GM18907 (cell line): ENCODE measurements at regions not wholly inside any gene's neighbourhood (a gene's known extent, or its start where the extent isn't known, plus 50 kb on each side); places are given as distances from the start of the nearest gene placed in this dataset.
"Not testable (repeated sequence)": the region's sequence is repeated elsewhere in the genome, so short reads cannot be mapped to it uniquely, and the experiment has no call there.

Experiments
- ATAC-seq: cut with Tn5 transposase; IDR thresholded peaks from one replicate; pipeline ENCODE4 v1.9.1; 2021; ENCODE audit warnings: mild to moderate bottlenecking, moderate library complexity; ENCODE audit not compliant: unreplicated experiment

- ATAC-seq, result no peak
These were observed 234.3 kb downstream of the ABCC12 start for GRCh38 chr16:47921535-47921934.

DNA sequence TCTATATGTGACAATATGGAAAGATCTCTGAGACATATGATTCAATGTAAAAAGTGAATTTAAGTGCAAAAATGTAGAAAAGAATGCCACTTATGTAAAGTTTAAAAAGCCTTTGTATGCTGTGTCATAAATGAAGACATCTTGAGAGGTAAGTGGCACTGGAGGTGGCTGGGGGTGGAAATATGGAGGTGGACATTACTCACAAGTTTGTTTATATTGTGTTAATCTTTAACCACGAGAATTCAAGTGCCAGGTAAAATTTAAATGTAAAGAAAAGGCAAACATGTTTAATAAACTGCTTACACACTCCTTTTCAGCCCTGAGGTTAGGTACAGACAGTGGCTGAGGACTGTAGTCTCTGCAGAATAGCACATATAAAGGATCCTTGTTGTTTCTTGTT is 235.1 kb downstream of the ABCC12 start:
- no peak for ATAC-seq

DNA sequence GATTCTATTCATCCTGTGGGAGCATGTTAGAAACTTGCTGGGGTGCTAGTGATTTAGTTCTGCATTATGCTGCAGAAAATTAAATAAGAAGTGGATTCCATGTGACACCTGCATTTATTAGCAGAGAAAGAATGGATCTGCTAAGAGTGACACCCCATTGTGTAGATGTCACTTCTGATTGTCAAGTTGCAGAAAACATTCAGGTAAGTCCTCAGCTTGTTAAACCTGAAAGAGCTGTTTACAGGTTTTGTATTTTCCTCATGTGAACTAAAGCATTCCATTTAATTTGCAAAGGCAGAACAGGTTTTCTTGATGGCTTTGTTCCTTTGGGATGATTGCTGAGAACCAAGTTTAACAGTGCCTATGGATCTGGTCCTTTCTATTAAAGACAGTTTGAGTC is 238.7 kb downstream of the ABCC12 start:
- no peak for ATAC-seq

GRCh38 chr16:47916266-47916665 is 239.5 kb downstream of the ABCC12 start:
- ATAC-seq, result no peak

- no peak for ATAC-seq
These were observed 248.7 kb downstream of the ABCC12 start for GRCh38 chr16:47907109-47907508.

DNA sequence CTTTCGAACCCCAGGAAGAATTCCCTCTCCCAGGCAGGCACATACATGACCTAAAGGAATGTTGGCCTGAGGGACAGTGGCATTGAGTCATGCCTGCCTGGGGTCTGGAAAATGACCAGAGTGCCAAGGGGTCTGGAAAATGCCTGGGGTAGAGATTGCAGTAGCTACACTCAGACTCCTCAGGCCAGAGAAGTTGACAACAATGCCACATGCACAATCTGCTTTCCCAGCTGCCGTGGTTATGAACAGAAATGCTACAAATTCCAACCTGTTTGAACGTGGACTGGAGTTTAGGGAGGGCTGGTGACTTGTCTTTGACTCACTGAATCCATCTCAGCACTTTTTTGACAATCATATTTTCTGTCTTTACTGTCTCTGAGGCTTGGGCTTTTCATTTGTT is 250.0 kb downstream of the ABCC12 start:
- ATAC-seq, result no peak

DNA sequence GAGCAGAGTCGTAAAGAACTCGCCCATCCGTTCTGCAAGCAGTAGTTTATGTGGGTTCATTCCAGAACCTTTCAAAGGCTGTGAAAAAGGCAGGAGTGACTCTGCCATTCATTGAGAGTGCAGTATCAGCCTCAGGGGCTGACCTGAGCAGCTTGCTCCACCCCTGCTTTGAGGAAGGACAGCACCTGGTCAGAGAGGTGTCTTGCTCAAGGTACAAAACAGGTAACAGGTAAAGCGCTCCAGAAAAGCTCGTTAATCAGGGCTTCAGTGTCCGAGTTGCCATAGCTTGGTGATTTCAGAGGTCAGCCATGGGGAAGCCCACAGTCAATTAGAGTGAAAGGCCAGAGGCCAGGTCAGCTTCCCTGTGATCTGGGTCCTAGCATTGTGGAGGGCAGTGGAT is 251.1 kb downstream of the ABCC12 start:
- no peak for ATAC-seq

DNA sequence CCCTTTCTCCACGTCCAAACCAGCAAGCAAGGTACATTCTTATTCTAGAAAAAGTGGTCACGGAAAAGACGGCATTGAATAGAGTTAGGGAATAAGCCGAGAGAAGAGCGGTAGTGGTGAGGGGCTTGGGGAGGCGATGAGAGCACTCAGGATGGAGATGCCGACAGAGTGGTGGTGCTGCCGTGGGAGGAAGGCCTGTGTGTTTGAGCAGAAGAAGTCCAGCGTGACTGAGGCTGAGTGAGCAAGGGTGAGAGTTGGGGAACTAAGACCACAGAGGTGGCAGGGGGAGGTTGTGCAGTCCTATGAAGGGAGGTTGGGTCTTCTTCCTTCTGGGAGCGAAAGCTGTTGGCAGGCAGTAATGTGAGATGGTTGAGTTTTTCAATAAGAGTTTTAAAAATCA is 252.3 kb downstream of the ABCC12 start:
- no peak for ATAC-seq

- not testable (repeated sequence) for ATAC-seq
These were observed 258.7 kb downstream of the ABCC12 start for GRCh38 chr16:47897105-47897504.

GRCh38 chr16:47895146-47895545 is 260.6 kb downstream of the ABCC12 start:
- ATAC-seq, result no peak

- no peak for ATAC-seq
These were observed 262.8 kb downstream of the ABCC12 start for GRCh38 chr16:47892999-47893398.

GRCh38 chr16:47888734-47889133 is 267.1 kb downstream of the ABCC12 start:
- ATAC-seq, result no peak

DNA sequence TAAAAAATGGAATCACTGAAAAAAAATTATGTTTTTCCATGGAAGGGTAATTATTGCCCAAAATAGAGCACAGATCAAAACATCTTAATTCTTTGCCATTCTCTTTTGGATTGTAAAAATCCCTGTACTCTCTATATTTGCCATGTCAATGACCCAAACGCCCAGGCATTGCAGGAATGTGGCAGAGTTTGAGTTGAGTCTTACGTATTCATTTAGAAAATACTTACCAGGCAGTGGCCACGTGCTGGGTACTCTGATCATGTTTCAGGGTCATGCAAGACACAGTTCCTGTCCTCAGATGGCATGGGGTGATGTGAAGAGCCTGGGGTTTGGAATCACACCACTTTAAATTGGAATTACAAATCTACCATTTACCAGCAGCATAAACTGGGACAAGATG is 267.7 kb downstream of the ABCC12 start:
- no peak for ATAC-seq

DNA sequence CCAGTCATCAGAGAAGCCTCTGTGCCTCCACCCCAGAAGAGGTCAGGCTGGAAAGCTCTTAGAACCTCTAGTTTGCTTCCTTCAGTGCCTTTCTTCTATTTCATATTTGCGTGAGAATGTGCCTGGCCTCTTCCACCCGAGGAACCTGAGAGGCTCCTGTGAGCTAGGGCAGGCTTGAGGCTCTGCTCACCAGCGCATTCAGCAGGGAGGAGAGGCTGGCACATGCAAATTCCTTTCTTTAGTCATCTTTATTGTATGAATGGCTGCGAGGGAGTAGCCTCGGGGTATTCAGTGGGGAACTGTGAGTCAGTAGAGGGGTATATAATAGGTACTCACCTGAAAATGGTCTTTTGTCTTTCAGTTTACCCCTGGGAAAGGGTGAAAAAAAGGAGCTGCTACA is 268.3 kb downstream of the ABCC12 start:
- ATAC-seq, result no peak

DNA sequence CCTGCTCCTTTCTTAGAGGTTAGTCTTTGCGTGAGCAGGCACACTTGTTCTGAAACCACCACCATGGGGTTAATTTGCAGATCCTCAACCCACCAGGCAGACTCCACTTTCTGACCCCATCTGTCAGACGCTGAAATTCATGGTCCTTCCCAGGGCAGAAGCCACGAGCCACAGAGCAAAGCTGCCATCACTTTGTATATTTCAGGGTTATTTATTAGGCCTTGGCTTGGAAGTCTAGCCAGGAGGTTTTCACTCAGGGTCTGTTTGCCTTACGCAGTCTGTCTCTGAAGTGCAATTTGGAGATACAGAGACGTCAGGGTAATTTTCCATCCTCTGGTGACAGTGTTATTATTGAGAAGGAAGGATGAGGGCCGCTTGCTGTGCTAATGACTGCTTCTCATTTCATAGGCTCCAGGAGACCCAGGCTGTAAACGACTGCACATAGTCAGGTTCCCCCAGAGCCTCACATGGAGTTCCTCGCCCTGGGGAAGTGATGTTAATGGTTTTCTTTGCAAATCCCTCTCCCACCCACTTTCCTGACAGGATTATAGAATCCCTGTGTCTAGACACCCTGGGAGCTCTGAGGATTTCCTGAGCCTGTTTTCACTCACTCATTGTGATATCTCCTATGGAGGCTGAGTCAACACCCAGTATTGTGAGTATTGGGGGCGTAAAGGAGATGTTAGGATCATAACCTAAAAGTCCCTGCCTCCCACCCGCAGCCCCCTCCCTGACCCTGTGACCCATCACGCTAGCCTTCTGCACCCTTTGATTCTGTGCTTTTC is 269.0 kb downstream of the ABCC12 start:
- ATAC-seq, result no peak

DNA sequence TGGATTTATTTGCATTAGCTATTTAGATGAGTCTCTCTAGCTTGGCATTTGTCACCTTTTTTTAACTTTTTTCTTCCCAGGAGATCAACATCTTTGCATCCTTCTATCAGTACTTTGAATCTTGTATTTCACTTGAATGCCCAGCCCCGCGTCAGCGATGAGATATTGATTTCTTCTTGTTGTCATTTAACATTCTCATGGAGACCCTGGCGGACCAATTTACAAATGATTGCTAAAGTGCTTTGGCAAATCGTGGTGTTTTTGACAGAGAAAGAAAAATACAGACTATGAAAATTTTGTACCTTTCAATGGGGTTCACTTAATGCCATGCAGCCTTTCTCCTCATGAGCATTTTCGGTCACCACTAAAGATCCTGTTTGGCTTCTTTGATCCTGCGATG is 269.7 kb downstream of the ABCC12 start:
- ATAC-seq, result no peak

GRCh38 chr16:47885489-47885888 is 270.3 kb downstream of the ABCC12 start:
- no peak for ATAC-seq

- no peak for ATAC-seq
These were observed 271.6 kb downstream of the ABCC12 start for GRCh38 chr16:47884116-47884725.

- no peak for ATAC-seq
These were observed 274.2 kb downstream of the ABCC12 start for GRCh38 chr16:47881574-47881973.

DNA sequence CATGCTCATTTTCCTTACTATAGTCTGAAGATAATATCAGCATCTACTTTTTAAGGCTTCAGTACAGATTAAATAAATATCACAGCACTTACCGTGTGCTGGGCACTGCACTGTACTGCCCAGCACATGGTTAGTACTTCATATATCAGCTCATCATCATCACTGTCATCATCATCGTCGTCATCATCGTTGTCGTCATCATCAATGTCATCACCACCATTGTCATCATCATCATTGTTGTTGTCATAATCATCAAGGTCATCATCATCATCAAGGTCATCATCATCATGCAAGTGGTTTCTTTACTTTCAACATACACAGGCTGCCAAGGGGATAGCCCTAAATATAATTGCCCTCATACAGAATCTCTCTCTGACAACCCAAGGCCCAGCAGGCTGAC is 275.1 kb downstream of the ABCC12 start:
- no peak for ATAC-seq

GRCh38 chr16:47877166-47877565 is 278.6 kb downstream of the ABCC12 start:
- ATAC-seq, result no peak

GRCh38 chr16:47876511-47876910 is 279.3 kb downstream of the ABCC12 start:
- ATAC-seq, result no peak

GRCh38 chr16:47873434-47873833 is 282.4 kb downstream of the ABCC12 start:
- no peak for ATAC-seq
